Natural killer cell (primary cell): ENCODE measurements at regions not wholly inside any gene's neighbourhood (a gene's known extent, or its start where the extent isn't known, plus 50 kb on each side); places are given as distances from the start of the nearest gene placed in this dataset.

ENCODE experiments used
- ATAC-seq, 3 donors: fragments of 150-1000 bp in 2 of 3; fragments of 200-7000 bp in 1 of 3; cut with Tn5 transposase; 1 replicate in 1 of 3; 2 replicates in 2 of 3; pipeline ENCODE4 v1.10.0; 2021; ENCODE audit warnings: mild to moderate bottlenecking in 2 of 3, moderate library complexity in 2 of 3
- DNase-seq, 2 donors: peaks; one replicate each; pipeline versions ENCODE4 v3.0.0 to v3.0.0-alpha.2; 2013 to 2021; ENCODE audit warnings: mixed read lengths in 1 of 2
- H3K27ac ChIP-seq: one replicate; pipeline ENCODE4 v1.5.1; 2013; ENCODE audit warnings: mild to moderate bottlenecking, low read length
- H3K27me3 ChIP-seq: one replicate; pipeline ENCODE4 v1.6.1; 2013; ENCODE audit warnings: low read length; ENCODE audit not compliant: control insufficient read depth, insufficient read depth
- H3K36me3 ChIP-seq: one replicate; pipeline ENCODE4 v1.6.1; 2013; ENCODE audit warnings: low read length; ENCODE audit not compliant: control insufficient read depth, insufficient read depth
- H3K4me1 ChIP-seq: one replicate; pipeline ENCODE4 v1.6.1; 2013; ENCODE audit warnings: low read length; ENCODE audit not compliant: control insufficient read depth, insufficient read depth
- H3K4me3 ChIP-seq: one replicate; pipeline ENCODE4 v1.5.1; 2013; ENCODE audit warnings: low read length
- H3K9me3 ChIP-seq: one replicate; pipeline ENCODE4 v1.6.1; 2013; ENCODE audit warnings: low read length; ENCODE audit not compliant: control insufficient read depth, insufficient read depth
- H3K27ac Mint-ChIP-seq, 2 donors: one replicate each; pipeline ENCODE4 v1.8.0; 2022; ENCODE audit warnings: mild to moderate bottlenecking in 2 of 2, mixed read lengths in 2 of 2, moderate library complexity in 1 of 2
- H3K27me3 Mint-ChIP-seq, 2 donors: one replicate each; pipeline ENCODE4 v1.8.0; 2022; ENCODE audit warnings: low read depth in 2 of 2, mixed read lengths in 2 of 2
- H3K36me3 Mint-ChIP-seq: one replicate; pipeline ENCODE4 v1.8.0; 2022; ENCODE audit warnings: mixed read lengths
- H3K4me1 Mint-ChIP-seq, 2 donors: one replicate each; pipeline ENCODE4 v1.8.0; 2022; ENCODE audit warnings: mixed read lengths in 2 of 2
- H3K4me3 Mint-ChIP-seq: one replicate; pipeline ENCODE4 v1.8.0; 2022; ENCODE audit warnings: mild to moderate bottlenecking, moderate library complexity, mixed read lengths
- H3K9me3 Mint-ChIP-seq, 2 donors: one replicate each; pipeline ENCODE4 v1.8.0; 2022; ENCODE audit warnings: mixed read lengths in 2 of 2
- WGBS: methylation state at CpG from one replicate; pipeline ENCODE4 v1.1.7; 2013; ENCODE audit warnings: missing lambda C conversion rate; ENCODE audit not compliant: insufficient coverage; 5-methylcytosine and 5-hydroxymethylcytosine counted together
- intact Hi-C: fragments of 100-400 bp; cut with micrococcal nuclease; formaldehyde crosslinking; loops from one replicate; pipeline ENCODE4 v1.14.2; 2022
- TF ChIP-seq, protein P1 (sequence below): fragments of 200-600 bp; IDR thresholded peaks from one replicate; pipeline ENCODE4 v1.8.0; 2022; ENCODE audit warnings: antibody characterized with exemption

DNA sequence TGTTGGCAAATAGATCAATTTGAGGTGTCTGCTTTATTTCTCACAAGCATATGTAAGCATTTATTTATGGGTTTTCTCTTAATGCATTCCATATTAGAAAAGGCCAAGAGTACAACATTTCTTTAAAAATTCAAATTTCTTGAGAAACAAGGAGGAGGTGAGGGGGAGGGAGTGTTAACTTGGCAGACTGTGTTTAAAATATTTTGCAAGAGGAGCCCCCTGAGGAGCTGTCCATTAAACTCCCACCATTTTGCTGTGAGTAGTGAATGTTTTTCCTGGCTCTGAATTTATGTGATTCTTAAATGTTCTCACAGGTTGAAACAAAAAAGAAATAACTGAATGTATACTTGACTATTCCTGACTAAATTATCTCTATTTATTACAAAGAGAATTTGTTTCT is 363.8 kb downstream of the PTPRC start:
- Mint-ChIP-seq H3K4me1 (peaks cover 0 to 4% of the 10 kb centered on the region in 2 donors), H3K27ac (no peak overlapping the region), H3K4me3 (no peak overlapping the region), H3K9me3 (no peaks in the 10 kb centered on the region), H3K27me3 (no peaks in the 10 kb centered on the region), H3K36me3 (no peaks in the 10 kb centered on the region)
- intact Hi-C loops, result no loop called here
- TF ChIP-seq, protein P1, sequence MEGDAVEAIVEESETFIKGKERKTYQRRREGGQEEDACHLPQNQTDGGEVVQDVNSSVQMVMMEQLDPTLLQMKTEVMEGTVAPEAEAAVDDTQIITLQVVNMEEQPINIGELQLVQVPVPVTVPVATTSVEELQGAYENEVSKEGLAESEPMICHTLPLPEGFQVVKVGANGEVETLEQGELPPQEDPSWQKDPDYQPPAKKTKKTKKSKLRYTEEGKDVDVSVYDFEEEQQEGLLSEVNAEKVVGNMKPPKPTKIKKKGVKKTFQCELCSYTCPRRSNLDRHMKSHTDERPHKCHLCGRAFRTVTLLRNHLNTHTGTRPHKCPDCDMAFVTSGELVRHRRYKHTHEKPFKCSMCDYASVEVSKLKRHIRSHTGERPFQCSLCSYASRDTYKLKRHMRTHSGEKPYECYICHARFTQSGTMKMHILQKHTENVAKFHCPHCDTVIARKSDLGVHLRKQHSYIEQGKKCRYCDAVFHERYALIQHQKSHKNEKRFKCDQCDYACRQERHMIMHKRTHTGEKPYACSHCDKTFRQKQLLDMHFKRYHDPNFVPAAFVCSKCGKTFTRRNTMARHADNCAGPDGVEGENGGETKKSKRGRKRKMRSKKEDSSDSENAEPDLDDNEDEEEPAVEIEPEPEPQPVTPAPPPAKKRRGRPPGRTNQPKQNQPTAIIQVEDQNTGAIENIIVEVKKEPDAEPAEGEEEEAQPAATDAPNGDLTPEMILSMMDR, result no peak
- Histone ChIP-seq H3K27me3 (no peaks in the 10 kb centered on the region), H3K36me3 (no peaks in the 10 kb centered on the region), H3K9me3 (no peaks in the 10 kb centered on the region), H3K4me1 (no peaks in the 10 kb centered on the region), H3K27ac (no peak overlapping the region), H3K4me3 (no peak overlapping the region)
- DNase-seq, result no peak
- ATAC-seq, result no peak

DNA sequence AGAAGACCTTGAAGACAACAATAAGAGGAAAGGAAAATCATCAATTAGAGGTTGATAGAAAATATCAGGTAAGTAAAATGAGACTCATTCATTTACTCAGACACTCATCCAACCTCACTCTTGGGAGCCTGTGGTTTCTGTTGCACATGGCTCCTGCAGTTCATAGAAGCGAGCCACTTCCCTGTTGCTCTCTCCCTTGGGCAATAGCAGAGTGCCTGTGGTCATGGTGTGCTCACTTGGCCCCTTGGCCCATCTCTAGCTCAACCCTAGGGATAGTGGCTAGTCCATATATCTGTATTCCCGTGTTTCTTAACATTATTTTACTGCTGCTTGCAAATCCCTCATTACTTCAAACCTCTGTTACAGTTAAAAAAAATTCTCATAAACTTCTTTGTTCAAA is 368.6 kb downstream of the PTPRC start:
- H3K27ac Mint-ChIP-seq, result no peak overlapping the region
- peaks cover 14% of the 10 kb centered on the region for H3K4me1 ChIP-seq
- intact Hi-C loops, result no loop called here
- peaks cover 17 to 23% of the 10 kb centered on the region in 2 donors for H3K4me1 Mint-ChIP-seq
- TF ChIP-seq, protein P1, result no peak
- no peaks in the 10 kb centered on the region for H3K36me3 Mint-ChIP-seq
- ATAC-seq (no peak), DNase-seq (no peak)
- H3K36me3 ChIP-seq, result no peaks in the 10 kb centered on the region
- no peaks in the 10 kb centered on the region for H3K27me3 Mint-ChIP-seq
- no peak overlapping the region for H3K27ac ChIP-seq
- H3K27me3 ChIP-seq, result peaks cover 4% of the 10 kb centered on the region
- H3K4me3 ChIP-seq, result no peak overlapping the region
- H3K9me3 ChIP-seq, result no peaks in the 10 kb centered on the region
- WGBS, result 64% methylated on average over 2 of the region's 2 CpGs
- no peak overlapping the region for H3K4me3 Mint-ChIP-seq
- no peaks in the 10 kb centered on the region for H3K9me3 Mint-ChIP-seq

DNA sequence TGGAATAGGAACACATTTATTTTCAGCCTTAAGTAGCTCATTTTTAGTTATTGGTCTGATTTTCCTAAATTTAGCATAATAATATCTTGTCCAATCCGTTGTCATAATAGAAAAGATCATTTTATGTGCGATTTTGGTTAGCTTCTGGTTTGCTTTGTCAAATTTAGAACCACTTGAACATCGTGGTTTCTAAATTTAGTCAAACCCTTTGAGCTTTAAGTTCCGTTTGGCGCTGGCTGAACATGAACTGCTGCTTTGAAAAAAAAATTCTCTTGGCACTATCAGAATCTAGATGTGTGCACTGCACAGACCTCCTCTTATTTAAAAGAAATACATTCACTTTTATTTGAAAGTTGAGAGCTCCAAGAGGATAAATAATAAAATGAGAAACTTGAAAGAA is 370.6 kb downstream of the PTPRC start:
- H3K27ac ChIP-seq, result peak overlapping the region; percentile 15
- TF ChIP-seq, protein P1, result no peak
- H3K27me3 Mint-ChIP-seq, result no peaks in the 10 kb centered on the region
- H3K9me3 ChIP-seq, result no peaks in the 10 kb centered on the region
- no peaks in the 10 kb centered on the region for H3K36me3 ChIP-seq
- H3K4me3 Mint-ChIP-seq, result peak overlapping the region; percentile 79
- intact Hi-C loops, result no loop called here
- peak overlapping the region; percentile 43 to 79 for H3K27ac Mint-ChIP-seq
- peak in 1 of 2 donors; percentile 24 for DNase-seq
- H3K9me3 Mint-ChIP-seq, result no peaks in the 10 kb centered on the region
- ATAC-seq, result no peak
- H3K4me1 Mint-ChIP-seq, result peaks cover 26 to 32% of the 10 kb centered on the region in 2 donors
- peaks cover 4% of the 10 kb centered on the region for H3K27me3 ChIP-seq
- WGBS, result 3% methylated on average over 5 of the region's 5 CpGs
- peaks cover 14% of the 10 kb centered on the region for H3K4me1 ChIP-seq
- H3K4me3 ChIP-seq, result no peak overlapping the region
- no peaks in the 10 kb centered on the region for H3K36me3 Mint-ChIP-seq

DNA sequence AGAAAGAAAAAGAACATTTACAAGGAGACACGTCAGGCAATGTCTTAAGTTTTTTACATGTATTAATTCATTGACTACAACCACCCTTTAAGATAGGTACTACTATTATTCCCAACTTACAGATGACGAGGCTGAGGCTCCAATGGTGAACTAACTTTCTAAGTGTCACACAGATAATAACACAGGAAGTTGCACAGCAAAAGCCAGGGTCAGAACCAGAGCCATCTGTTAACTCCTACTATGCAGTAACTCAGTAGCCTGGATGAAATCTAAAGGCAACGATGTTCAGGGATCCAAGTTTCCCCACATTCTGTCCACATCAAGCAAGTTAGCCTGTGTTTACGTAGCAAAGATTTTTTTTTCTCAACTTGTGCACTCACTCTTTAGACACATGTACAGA is 371.7 kb downstream of the PTPRC start:
- DNase-seq (peak in 1 of 2 donors; percentile 51), ATAC-seq (peak; percentile 90 to 96 (median 96))
- Histone ChIP-seq H3K27ac (no peak overlapping the region), H3K27me3 (peaks cover 4% of the 10 kb centered on the region), H3K4me3 (no peak overlapping the region), H3K9me3 (no peaks in the 10 kb centered on the region), H3K36me3 (no peaks in the 10 kb centered on the region), H3K4me1 (peaks cover 14% of the 10 kb centered on the region)
- H3K36me3 Mint-ChIP-seq, result no peaks in the 10 kb centered on the region
- intact Hi-C loops, result loop anchor here (5.0 kb wide), 1 partner anchor 73 kb away; no protein-coding TSS in a partner anchor
- TF ChIP-seq, protein P1, result no peak
- no peaks in the 10 kb centered on the region for H3K9me3 Mint-ChIP-seq
- H3K27me3 Mint-ChIP-seq, result no peaks in the 10 kb centered on the region
- peak overlapping the region; percentile 49 to 79 for H3K27ac Mint-ChIP-seq
- peaks cover 31 to 37% of the 10 kb centered on the region in 2 donors for H3K4me1 Mint-ChIP-seq
- WGBS, result 28% methylated on average over 3 of the region's 4 CpGs
- peak overlapping the region; percentile 79 for H3K4me3 Mint-ChIP-seq
